ENCODE measurements at regions not wholly inside any gene's neighbourhood (a gene's known extent, or its start where the extent isn't known, plus 50 kb on each side); places are given as distances from the start of the nearest gene placed in this dataset.
"Not testable (repeated sequence)": the region's sequence is repeated elsewhere in the genome, so short reads cannot be mapped to it uniquely, and the experiment has no call there.

- no peak for DNase-seq
These were observed 195.1 kb upstream of the NR5A2 start for GRCh38 chr1:199832451-199832850.

- no peak for DNase-seq
These were observed 192.8 kb upstream of the NR5A2 start for GRCh38 chr1:199834711-199835110.

DNA sequence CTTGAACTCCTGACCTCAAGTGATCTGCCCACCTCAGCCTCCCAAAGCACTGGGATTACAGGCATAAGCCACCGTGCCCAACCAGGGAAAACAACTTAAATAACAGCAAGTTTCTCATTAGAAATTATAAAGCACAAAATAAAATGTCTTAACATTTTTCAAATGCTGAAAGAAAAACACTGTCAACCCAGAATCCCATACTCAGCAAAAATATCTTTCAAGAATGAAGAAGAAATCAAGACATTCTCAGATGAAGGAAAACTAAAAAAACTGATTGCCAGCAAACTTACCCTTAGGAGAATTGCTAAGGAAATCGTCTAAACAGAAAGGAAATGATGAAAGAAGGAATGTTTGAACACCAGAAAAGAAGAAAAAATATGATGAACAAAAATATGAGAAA is 191.1 kb upstream of the NR5A2 start:
- DNase-seq = no peak

- DNase-seq = no peak
These were observed 190.2 kb upstream of the NR5A2 start for GRCh38 chr1:199837321-199837720.

GRCh38 chr1:199839608-199840007 is 187.9 kb upstream of the NR5A2 start:
- DNase-seq = not testable (repeated sequence)

GRCh38 chr1:199843096-199843495 is 184.4 kb upstream of the NR5A2 start:
- DNase-seq = not testable (repeated sequence)

GRCh38 chr1:199843861-199844260 is 183.6 kb upstream of the NR5A2 start:
- no peak for DNase-seq

DNA sequence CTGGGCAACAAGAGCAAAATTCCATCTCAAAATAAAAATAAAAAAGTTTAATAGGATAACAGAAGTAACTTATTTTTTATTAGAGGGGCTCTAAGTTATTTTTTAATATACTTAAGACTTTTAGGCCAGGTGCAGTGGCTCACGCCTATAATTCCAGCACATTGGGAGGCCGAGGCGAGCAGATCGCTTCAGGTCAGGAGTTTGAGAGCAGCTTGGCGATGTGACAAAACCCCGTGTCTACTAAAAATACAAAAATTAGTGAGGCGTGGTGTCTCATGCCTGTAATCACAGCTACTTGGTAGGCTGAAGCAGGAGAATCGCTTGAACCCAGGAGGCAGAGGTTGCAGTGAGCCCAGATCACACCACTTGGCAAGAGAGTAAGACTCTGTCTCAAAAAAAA is 180.5 kb upstream of the NR5A2 start:
- DNase-seq = no peak

- no peak for DNase-seq
These were observed 175.9 kb upstream of the NR5A2 start for GRCh38 chr1:199851439-199852140.

DNA sequence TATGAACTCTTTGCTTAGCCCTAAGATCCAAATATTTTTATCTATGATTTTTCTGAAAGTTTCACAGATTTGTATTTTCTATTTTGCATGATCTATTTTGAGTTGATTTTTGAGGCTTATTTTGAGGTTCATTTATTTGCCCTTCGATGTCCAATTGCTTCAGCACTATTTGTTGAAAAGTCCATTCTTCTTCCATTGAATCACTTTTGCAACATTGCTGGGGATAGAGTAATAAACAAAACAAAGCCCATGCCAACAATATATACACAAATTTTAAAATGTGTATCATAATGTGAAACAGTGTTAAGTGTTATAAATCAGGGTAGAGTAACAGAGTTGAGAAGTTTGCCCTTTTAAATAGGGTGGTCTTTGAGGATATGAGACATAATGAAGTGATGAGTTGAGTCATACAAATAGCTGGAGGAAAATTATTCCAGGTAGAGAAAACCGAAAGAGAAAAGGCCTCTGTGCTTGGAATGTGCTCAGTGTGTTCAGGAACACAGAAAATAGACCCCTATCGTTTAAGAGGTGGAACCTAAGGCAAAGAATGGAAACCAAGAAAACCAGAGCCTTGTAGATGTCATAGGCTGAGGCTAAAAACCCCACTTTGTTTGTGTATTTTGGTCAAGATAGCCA is 172.7 kb upstream of the NR5A2 start:
- no peak for DNase-seq

DNA sequence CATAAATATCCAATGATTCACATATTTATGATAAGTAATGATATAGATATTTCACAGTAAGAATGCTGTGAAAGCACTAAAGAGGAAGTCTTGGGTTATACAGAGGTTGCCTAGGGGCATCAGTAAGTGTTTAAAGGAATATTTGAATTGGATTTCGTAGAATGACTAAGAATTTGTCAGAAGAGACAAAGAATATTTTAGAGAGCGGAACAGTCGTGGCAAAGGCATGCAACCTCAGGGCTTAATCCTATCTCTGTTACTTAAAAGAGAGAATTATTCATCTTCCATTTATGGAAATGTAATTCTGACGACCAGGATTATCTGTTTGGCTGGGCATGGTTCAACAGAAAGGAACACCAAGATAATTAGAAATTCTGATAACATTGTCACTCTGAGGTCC is 171.9 kb upstream of the NR5A2 start:
- no peak for DNase-seq

DNA sequence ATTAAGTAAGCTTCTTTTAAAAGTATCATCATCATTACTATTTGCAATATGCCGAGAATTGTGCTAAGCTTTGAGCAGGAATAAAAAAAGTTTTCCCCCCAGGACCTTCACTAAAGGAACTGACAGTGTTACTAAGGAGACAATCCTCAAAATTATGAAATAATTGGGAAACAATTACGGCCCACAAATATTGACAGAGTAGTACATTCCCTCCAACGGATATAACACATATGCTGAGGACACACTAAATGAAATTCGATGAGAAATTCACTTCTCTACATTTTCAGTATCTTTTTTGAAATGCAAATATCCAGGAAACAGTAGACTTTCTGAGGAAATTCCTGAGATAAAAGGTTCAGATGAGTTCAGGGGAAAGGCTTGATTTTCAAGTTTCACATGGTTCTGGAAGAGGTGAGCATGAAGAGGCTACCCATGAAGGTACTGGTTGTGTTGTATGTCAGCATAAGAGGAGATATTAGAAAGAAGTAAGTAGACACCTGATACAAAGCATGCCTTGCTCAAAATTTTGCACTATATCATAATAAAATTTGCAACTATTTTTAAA is 171.2 kb upstream of the NR5A2 start:
- no peak for DNase-seq

GRCh38 chr1:199857108-199857507 is 170.4 kb upstream of the NR5A2 start:
- DNase-seq = no peak

DNA sequence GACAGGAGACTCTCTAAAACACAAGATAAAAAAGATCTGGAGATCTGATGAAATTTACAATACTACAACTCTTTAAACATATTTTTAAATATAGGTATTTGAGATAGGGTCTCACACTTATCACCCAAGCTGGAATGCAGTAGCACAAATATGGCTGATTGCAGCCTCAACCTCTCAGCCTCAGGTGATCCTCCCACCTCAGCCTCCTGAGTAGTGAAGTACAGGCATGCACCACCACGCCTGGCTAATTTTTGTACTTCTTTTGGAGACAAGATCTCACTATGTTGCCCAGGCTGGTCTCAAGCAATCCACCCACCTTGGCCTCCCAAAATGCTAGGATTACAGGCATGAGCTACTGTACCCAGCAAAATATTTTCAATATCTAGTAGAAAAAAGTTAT is 170.0 kb upstream of the NR5A2 start:
- no peak for DNase-seq

GRCh38 chr1:199858171-199858570 is 169.3 kb upstream of the NR5A2 start:
- no peak for DNase-seq

DNA sequence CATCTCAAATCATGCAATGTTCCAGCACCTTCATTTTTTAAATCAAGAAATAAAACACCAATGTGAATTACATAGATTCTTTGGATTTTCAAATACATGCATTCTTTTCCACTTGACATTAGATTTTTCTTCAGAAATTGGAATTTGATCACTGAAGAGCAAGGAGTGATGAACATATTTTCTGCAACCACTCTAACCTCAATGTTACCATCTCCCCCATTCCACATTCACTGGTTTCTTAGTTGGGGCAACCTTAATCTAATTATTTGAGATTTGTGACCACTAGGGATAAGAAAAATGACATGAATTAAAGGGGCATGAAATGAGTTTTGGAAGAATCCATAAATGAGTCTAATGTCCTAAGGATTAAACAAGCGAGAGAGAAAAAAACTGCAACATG is 168.7 kb upstream of the NR5A2 start:
- no peak for DNase-seq

DNA sequence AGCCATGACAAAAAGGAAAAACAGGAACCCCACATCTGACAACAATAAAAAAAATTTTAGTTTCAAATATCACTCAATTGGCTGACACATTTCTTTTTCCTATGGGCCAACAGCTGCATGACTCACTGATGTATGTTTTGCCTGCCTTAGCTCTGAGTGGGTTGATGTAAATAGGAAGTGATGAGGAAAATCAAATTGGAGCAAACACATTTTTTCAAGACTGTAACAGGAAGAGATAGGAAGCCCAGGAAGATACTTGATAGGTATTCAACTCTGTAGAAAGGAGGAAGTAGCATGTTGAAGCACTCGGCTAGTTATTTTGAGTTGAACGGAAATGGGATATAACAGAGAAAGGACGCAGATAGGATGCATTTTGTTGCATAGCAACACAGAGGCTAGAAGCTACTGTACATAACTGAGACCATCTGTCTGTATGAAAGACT is 168.0 kb upstream of the NR5A2 start:
- no peak for DNase-seq

GRCh38 chr1:199861020-199861795 is 166.3 kb upstream of the NR5A2 start:
- no peak for DNase-seq

GRCh38 chr1:199862047-199862446 is 165.5 kb upstream of the NR5A2 start:
- DNase-seq = no peak

GRCh38 chr1:199866210-199866617 is 161.3 kb upstream of the NR5A2 start:
- no peak for DNase-seq

DNA sequence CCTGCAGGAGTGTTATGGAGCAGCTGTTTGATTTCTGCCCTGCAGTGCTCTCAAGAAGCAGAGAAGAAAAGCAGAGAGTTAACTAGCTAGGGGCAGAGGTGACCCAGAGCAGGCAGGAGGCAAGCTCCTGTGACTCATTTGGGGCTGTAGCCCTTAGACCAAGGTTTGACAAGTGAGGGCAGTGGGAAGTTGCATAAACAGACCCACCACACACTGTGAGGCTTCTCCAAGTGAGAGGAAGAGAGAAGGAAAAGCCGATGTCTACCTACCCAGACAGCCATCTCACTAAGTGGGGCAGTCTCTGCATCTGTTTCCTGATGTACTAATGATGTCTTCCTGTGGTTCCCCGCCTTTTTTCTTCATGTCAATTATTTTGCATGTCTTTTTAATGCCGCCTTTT is 159.9 kb upstream of the NR5A2 start:
- no peak for DNase-seq

- DNase-seq = no peak
These were observed 158.7 kb upstream of the NR5A2 start for GRCh38 chr1:199868777-199869176.

GRCh38 chr1:199875337-199875736 is 152.2 kb upstream of the NR5A2 start:
- no peak for DNase-seq

DNA sequence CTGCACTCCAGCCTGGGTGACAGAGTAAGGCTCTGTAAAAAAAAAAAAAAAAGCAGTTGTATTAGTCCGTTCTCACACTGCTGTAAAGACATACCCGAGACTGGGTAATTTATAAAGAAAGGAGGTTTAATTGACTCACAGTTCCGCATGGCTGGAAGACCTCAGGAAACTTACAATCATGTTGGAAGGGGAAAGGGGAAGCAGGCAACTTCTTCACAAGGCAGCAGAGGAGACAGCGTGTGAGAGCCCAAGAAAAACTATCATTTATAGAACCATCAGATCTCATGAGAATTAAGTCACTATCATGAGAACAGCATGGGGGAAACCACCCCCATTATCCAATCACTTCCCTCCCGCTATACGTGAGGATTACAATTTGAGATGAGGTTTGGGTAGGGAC is 151.7 kb upstream of the NR5A2 start:
- no peak for DNase-seq

All from stimulated activated CD4-positive, alpha-beta T cell treated with anti-CD3 and anti-CD28 coated beads, Interleukin-1b, Interleukin-23, amount 100 ng/mL, for 48 hours (primary cell).